NCI-H524 treated with DMSO at 0.1 percent for 48 hours (cell line): ENCODE measurements at regions not wholly inside any gene's neighbourhood (a gene's known extent, or its start where the extent isn't known, plus 50 kb on each side); places are given as distances from the start of the nearest gene placed in this dataset.

Source experiments
- DNase-seq: peaks from one replicate; lab custom pipeline; 2025; lab: John Stamatoyannopoulos, UW

DNA sequence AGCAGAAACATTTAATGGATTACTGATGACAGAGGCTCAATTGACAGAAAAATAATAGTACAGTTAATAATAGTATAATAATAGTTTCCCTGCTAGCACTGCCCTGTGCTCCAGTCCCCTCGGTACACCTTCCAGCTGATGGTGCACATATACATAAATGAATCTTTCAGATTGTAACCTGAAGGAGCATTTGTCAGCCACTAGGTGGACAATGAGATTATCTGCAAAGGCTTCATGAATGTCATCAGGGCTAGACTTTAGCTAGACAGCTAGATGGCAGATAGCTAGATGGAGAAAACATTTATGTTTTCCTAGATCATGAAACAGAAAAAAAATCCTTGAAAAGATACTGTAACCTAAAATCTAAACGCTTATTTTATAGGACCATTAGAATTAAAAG lies 304.4 kb upstream of the SMC2 start:
- DNase-seq: no peak

DNA sequence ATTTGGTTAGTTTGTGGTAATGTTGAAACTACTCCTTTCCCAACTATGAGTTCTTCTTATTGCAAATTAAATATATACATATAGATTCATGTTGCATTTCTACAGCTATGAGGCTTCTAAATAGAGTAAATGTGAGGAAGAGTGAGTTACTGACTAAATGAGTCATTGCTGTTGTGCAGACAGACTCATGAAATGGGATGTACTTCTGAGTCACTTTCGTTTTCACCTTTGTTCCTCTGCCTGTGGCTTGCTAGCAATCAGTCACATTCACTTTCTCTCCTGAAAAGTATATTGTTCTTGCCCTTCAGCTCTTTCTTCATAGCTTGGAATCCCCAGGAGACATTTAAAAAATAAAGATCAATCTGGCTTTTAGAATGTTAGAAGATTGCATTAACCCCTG lies 295.5 kb upstream of the SMC2 start:
- DNase-seq: no peak

DNA sequence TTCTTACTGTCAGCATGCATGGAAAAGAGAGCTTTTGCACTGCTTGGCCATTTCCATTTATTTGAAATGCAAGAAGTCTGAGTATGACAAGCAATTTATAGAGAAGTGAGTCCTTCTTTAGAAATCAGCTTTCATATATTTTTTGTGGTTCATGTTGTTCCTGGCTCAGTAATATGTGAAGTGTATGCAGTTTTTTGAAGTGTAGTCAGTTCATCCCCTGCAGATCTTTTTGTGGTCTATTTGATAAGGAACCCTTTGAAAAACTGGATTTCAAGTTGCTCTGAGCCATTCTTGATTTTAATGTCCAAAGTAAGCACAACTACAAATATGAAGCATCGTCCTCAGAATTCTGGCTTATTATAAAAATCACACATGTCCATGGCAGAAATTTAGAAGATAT lies 294.1 kb upstream of the SMC2 start:
- DNase-seq: no peak

GRCh38 chr9:103802068-103802467 lies 292.0 kb upstream of the SMC2 start:
- no peak for DNase-seq

GRCh38 chr9:103803245-103803644 lies 290.9 kb upstream of the SMC2 start:
- no peak for DNase-seq

GRCh38 chr9:103804077-103804735 lies 289.9 kb upstream of the SMC2 start:
- DNase-seq: no peak

GRCh38 chr9:103809745-103810144 lies 284.4 kb upstream of the SMC2 start:
- DNase-seq: no peak

- DNase-seq: no peak
Observed at GRCh38 chr9:103811462-103811861, 282.6 kb upstream of the SMC2 start.

GRCh38 chr9:103816146-103816545 lies 278.0 kb upstream of the SMC2 start:
- DNase-seq: no peak

DNA sequence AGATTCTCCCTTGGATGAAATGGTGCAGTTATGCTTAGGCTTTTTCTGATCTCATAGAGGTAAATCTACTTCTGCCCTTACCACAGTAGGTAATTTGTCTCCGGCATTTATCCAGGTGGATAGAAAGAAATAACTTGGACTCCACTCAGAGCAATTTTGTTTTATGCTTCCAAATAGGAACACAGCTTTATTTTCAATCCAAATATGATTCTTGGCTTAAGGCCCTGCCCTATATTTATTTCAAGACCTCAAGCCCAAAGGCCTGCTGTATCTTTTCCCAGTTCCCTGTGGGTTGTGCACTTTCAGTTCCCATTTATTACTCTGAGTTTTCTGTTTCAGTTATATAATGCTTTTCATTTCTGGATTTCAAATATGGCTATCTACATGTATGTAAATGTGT lies 274.2 kb upstream of the SMC2 start:
- DNase-seq: no peak

DNA sequence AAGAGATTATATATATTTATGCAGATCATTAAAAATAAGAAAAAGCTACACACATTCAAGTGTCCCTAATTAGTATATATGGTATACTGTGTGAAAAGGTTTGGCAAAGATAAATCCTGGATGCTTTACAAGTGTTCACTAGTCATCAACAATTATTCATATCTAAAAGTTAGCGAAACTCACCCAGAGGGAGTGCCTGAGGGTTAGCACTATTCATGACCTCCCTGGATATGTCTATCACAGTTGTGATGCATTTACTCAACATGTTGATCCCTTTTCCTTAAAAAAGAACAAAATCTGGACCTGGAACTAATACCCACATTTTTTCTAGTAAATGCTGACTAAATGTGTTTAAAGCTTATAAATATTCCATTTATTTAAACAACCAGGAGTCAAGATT lies 273.0 kb upstream of the SMC2 start:
- no peak for DNase-seq

DNA sequence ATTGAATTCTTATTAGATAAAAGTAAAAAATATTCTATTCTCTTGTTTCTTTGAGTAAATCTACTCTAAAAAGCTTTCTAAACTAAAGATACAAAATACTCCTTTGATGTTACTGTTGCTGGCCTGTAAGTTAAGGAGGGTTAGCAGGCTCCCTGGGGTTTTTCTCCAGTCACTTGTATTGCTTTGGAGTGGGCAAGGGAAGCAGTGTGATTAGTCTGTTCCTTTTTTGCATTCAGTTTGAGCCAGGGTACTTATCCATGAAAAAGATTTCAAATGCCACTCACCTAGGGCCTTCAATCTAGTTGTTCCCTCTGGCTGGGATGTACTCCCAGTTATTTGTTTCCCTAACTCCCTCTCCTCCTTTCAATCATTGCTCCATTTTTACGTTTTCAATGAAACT lies 256.2 kb upstream of the SMC2 start:
- DNase-seq: no peak

DNA sequence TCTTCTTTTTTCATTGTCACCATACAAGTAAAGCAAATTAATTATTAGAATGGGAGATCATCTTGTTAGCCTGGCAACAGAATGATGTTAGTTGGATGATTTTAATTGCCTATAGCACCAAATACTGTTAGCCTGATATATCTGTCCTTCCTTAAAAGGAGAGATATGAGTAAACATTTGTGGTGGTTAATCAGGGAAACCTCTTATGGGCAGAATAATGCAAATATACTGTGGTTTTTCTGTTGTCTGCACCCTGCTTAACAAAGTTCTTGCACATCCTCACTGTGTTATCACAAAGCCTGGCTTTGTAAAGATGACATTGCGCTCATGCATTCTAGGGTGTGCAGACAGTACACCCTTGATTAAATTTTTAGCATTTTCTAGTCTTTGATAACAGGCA lies 254.9 kb upstream of the SMC2 start:
- DNase-seq: no peak

- no peak for DNase-seq
Observed at GRCh38 chr9:103867886-103868285, 226.2 kb upstream of the SMC2 start.

DNA sequence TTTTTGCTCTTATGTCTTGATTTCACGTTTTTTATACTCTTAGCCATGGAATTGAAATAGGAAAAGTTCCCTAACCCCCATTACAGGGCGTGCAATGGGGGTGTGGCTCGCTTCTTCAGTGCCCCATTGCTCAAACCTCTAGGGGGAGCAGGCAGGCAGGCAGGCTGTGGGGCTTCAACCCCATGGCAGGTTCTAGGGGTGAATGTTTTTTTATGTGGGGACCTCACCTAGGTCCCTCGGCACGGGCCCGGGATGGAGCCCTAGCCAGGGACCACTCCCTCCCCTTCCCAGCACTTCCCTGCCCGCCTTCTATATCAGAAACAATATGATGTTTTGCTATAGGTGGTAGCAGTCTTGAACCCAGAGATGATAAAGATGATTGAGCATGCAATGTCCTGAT lies 221.3 kb upstream of the SMC2 start:
- DNase-seq: no peak

GRCh38 chr9:103881419-103881818 lies 212.7 kb upstream of the SMC2 start:
- DNase-seq: no peak

GRCh38 chr9:103889989-103890388 lies 204.1 kb upstream of the SMC2 start:
- no peak for DNase-seq

DNA sequence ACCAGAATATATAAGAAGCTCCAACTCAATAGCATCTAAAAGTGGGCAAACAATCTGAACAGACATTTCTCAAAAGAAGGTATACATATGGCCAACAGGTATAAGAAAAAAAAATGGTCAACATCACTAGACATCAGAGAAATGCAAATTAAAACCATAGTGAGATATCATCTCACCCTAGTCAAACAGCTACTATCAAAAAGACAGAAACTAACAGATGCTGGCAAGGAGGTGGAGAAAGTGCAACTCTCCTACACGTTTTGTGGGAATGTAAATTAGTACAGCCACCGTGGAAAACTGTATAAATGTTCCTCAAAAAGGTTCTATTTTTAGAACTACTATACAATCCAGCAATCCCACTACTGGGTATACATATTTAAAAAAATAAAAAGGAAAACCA lies 199.9 kb upstream of the SMC2 start:
- DNase-seq: no peak

- DNase-seq: no peak
Observed at GRCh38 chr9:103898550-103898949, 195.6 kb upstream of the SMC2 start.

GRCh38 chr9:103899866-103900265 lies 194.2 kb upstream of the SMC2 start:
- no peak for DNase-seq

DNA sequence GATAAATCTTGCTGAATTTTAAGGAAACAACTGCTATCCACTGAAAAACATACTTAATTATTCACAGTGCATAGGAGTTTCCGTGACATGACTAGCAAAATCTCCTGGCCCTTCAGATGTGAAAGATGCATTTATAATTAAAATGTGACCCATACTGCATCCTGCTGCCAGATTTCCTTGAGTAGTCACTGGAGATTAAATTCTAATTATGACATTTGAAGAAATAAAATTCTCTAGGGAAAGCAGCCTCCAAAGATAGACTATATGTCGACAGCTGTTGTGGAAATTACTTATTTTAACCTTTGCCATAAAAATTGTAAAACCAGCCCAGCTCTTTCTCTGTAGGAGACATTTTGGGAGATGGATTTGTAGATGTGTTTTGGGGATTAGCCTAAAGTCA lies 193.6 kb upstream of the SMC2 start:
- DNase-seq: peak; percentile 89

- DNase-seq: no peak
Observed at GRCh38 chr9:103902263-103902662, 191.8 kb upstream of the SMC2 start.

DNA sequence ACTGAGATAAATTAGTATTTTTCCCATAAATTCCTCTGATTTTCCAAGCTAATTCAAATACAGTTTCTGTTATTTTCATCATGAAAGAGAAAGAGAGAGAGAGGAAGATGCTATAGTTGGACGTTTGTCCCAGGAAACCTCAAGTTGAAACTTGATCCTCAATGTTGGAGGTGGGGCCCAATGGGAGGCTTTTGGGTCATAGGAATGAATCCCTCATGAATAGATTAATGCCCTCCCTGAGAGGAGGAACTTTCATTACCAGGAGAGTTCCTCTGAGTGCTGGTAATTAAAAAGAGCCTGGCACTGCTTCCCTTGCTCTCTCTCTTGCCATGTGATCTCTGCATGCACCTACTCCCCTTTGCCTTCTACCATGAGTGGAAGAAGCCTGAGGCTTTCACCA lies 189.9 kb upstream of the SMC2 start:
- no peak for DNase-seq

- DNase-seq: no peak
Observed at GRCh38 chr9:103913899-103914298, 180.2 kb upstream of the SMC2 start.
